ENCODE measurements at regions not wholly inside any gene's neighbourhood (a gene's known extent, or its start where the extent isn't known, plus 50 kb on each side); places are given as distances from the start of the nearest gene placed in this dataset.
"Not testable (repeated sequence)": the region's sequence is repeated elsewhere in the genome, so short reads cannot be mapped to it uniquely, and the experiment has no call there.

- no peak for DNase-seq (ENCODE audit: low read depth)
Observed at GRCh38 chr4:8675906-8676305, 83.3 kb downstream of the CPZ start.

- DNase-seq (ENCODE audit: low read depth), result peak; percentile 7
Observed at GRCh38 chr4:8675383-8675782, 82.8 kb downstream of the CPZ start.

- no peak for DNase-seq (ENCODE audit: low read depth)
Observed at GRCh38 chr4:8674311-8674885, 81.8 kb downstream of the CPZ start.

GRCh38 chr4:8673106-8673505 lies 80.5 kb downstream of the CPZ start:
- DNase-seq (ENCODE audit: low read depth), result not testable (repeated sequence)

- no peak for DNase-seq (ENCODE audit: low read depth)
Observed at GRCh38 chr4:8672486-8672885, 79.9 kb downstream of the CPZ start.

- no peak for DNase-seq (ENCODE audit: low read depth)
Observed at GRCh38 chr4:8671712-8672290, 79.2 kb downstream of the CPZ start.

Data from iris pigment epithelial cell (primary cell).